NCI-H2196 treated with DMSO at 0.1 percent for 48 hours (cell line): ENCODE measurements at regions not wholly inside any gene's neighbourhood (a gene's known extent, or its start where the extent isn't known, plus 50 kb on each side); places are given as distances from the start of the nearest gene placed in this dataset.
A peak's percentile ranks its signal among the peaks of the same experiment; 100 is the strongest.

Experiments
- DNase-seq: peaks from one replicate; lab custom pipeline; 2025; ENCODE audit not compliant: unreplicated experiment; lab: John Stamatoyannopoulos, UW

DNA sequence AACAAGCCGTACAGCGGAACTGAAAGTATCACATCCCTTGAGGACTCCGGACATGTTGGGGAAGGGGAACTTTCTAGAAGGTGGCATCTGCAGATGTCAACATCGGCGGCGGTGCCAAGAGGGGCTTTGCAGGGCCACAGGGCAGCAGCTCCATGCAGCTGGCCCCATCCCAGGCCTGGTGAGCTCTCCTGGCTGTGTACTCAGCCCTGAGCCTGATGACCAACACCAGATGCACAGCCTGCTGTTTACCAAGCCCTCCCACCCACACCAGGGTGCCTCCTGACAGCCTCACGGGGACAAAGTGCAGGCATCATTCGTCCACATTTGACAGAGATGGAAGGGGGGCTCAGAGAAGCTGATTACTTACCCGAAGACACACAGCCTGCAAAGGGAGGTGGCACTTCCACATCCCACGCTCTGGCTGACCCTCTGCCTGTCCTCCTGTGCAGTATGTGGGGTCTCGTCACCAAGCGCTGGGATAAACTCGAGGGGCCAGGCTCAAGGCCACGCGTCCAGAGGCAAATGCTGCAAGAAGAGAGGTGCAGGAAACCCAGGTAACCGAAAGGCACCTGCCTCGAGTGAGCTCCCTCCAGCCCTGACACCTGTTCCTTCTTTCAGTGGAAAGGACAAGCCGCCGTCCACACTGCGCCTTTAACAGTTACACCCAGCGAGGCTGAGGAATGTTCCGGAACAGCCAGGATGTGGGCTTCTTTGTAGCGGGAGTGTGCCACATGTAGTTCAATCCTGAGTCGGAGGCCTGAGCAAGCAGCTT lies 69.0 kb upstream of the ASAP2 start:
- no peak for DNase-seq

DNA sequence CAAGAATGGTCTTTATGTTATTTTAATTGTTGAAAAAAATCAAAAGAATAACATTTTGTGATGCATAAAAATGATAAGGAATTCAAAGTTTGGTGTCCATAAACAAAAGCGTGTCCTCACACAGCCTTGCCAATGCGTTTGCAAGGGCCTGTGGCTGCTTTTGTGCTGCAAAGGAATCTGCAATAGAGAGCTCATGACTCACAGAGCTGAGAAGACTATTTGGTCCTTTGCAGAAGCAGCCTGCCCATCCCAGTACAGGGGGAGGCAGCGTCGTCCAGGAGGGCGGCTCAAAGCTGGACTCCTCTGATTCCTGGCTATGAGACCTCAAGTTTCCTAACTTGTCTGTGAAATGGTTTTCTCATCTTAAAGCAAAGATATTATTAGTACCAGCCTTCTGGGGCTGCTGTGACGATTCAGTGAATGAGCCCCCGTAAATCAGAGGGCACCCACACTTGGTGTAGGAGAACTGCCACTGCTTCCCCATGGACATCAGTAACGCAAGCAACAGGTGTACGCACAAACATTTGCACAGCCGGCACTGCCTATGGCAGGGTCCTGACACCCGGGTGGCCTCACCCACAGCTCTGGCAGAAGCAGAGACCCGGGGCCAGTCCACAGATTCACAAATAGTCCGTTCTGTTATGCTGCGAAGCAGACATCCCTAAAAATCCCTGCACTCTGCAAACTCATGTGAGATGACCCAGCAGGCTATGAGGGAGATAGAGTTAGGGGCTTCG lies 70.6 kb upstream of the ASAP2 start:
- no peak for DNase-seq

GRCh38 chr2:9127316-9127715 lies 79.3 kb upstream of the ASAP2 start:
- no peak for DNase-seq

DNA sequence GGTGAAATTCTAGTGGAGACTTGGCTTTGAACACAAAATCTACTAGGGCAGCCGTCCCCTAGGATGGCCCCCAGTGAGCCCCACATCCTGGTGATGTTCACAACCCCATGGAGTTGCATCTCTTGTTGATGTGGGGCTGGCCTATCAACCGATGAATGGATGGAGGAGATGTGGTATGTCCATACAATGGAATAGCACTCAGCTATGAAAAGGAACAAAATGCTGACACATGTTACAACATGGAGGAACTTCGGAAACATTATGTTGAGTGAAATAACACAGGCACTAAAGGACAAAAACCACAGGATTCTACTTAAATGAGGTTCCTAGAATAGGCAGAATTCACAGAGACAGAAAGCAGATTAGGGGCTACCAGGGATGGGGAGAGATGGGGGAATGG lies 80.1 kb upstream of the ASAP2 start:
- DNase-seq, result no peak

GRCh38 chr2:9124231-9124741 lies 82.3 kb upstream of the ASAP2 start:
- no peak for DNase-seq

DNA sequence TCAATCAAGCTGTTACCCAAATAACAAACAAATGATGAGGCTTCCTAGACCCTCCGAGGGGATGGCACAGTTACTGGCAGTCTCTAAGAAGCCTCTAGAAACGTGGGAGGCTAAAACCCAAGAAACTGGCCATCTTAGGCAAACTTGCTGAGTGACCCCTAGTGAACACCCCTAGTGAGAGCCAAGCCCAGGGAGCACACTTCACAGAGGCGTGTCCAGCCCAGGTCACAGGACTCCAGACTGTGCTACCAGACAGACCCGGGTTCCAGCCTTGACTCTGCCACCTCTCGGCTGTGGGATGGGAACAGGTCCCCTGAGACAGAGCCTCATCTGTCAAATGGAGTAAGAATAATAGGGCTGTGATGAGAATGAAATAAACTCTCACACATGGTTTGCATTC lies 83.5 kb upstream of the ASAP2 start:
- DNase-seq, result no peak

DNA sequence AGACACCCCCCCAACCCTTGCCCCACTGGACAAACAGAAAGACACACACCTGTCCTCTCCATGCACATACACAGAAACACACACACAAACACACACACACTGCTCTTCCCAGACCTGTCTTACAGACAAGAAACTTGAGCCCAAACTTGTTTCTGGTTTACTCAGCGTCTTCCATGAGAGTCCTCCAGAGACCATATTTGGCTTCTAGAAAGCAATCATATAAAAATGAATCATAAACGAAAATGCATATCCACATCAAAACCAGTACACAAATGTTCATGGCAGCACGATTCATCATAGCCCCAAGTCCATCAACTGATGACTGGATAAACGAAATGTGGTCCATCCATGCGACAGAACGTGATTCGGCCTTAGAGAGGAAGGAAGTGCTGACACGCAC lies 84.2 kb upstream of the ASAP2 start:
- DNase-seq, result no peak

GRCh38 chr2:9118383-9118960 lies 88.1 kb upstream of the ASAP2 start:
- DNase-seq, result no peak

DNA sequence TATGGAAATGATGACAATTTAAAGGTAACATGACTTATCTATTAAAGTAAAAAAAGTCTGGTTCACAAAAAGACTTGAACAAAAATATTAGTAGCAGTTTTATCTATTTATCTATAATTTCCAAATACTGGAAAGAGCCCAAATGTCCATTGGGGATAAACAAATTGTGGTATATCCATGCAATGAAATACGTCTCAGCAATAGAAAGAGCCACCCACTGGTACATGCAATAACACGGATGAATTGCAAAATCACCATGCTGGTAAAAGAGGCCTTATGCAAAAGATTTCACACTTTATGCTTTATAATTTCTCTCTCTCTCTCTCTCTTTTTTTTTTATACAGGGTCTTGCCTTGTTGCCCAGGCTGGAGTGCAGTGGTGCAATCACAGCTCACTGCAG lies 91.4 kb upstream of the ASAP2 start:
- no peak for DNase-seq

DNA sequence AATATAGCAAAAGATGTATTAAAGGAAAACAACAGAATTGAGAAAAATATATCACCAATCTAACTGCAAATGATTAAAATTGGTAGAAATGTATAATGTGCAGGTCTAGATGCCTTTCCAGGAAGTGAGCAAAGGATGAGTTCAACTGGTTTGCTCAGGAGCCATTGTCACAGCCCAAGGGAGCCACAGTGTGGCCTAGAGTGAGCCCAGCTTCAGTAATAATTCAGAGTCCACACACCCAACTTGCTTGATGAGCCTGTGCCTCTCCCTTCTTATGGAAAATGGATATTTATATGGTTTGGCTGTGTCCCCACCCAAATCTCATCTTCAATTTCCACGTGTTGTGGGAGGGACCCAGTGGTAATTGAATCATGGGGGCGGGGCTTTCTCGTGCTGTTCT lies 92.2 kb upstream of the ASAP2 start:
- DNase-seq, result no peak

DNA sequence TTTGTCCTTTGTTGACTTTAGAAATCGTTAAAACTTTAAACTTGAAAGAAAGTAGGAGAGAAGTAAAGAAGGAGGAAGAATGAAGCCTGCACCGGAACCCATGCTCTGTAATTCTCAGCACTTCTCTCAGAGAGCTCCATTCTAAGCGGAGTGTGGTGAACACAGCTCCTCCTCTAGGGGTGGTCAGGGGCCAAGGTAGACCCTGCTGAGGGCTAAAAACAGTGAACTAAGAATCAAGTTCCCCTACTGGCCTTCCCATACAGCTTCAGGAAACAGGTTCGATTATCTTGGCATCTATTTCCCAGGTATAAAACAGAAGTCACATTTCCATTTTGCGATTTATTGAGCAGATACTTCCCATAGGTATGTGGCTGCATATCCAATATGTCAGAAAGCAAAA lies 92.7 kb upstream of the ASAP2 start:
- DNase-seq, result no peak

DNA sequence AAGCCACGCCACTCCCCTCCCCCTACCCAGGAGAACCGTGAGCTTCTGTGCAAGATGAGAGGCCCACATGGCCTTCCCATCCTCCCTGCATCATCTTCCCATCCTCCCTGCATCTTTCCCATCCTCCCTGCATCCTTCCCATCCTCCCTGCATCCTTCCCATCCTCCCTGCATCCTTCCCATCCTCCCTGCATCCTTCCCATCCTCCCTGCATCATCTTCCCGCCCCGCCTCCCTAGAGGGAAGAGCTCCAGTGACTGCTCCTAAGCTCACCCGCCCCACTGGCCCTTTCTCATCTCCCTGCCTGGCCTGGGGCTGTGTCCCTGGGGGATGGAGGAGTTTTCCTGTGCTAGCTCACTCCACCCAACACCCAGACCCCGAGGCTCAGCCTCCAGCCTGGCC lies 93.3 kb upstream of the ASAP2 start:
- no peak for DNase-seq

- DNase-seq, result no peak
These were observed 94.4 kb upstream of the ASAP2 start for GRCh38 chr2:9112079-9112721.

DNA sequence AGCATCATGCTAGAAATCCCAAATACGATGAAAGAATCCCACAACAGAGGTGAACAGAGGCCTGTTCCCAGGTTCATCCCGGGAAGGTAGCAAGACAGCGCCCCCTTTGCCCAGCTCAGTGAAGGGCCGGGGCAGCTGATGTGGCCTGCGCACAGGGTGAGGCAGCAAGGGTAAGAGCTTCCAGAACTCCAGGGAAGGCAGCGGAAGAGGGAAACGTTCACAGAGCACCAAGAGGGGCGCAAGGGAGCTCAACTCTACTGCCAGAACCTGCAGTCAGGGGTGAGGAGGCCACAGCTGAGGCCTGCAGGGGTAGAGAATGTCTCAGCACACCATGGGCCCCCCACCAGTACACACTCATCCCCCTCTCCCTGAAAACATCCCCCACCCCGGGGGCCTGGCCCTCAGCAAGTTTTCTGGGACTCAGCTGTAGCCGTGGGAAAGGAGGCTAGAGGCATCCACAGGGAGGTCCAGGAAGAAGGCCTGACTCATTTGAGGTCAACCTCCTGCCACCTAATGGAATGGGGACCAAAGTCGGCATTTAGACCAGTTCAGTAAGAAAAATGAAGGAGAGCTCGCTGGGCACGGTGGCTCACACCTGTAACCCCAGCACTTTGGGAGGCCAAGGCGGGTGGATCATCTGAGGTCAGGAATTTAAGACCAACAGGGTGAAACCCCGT lies 95.6 kb upstream of the ASAP2 start:
- no peak for DNase-seq

DNA sequence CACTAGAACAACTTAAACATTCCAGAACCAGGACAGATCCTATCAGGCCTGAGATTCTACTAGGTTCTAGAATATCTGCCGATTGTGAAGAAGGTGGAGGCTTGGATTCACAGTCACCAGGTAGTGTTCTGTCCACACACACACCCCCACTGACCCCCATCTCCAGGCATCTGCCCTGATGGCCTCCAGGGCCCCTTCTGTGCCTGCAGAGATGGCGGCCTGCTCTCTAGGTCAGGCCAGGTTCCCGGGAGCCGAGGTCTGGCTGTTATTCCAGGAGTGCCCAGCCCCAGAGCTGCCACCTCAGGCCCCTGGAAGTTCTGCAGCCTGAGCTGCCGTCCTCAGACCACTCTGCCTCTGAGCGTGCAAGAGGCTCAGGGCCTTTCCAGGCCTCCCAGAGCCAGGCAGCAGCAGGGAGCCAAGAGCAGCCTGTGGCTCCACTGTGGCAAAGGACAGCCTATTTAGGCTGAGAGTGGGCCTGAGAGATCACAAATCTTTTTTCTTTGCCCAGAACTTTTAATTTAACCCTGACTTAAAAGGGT lies 96.2 kb upstream of the ASAP2 start:
- DNase-seq, result no peak

- no peak for DNase-seq
These were observed 96.7 kb upstream of the ASAP2 start for GRCh38 chr2:9109871-9110270.

- peak; percentile 3 for DNase-seq
These were observed 98.2 kb upstream of the ASAP2 start for GRCh38 chr2:9108210-9108967.

GRCh38 chr2:9107168-9108025 lies 99.2 kb upstream of the ASAP2 start:
- DNase-seq, result no peak
